ENCODE measurements at regions not wholly inside any gene's neighbourhood (a gene's known extent, or its start where the extent isn't known, plus 50 kb on each side); places are given as distances from the start of the nearest gene placed in this dataset.

DNA sequence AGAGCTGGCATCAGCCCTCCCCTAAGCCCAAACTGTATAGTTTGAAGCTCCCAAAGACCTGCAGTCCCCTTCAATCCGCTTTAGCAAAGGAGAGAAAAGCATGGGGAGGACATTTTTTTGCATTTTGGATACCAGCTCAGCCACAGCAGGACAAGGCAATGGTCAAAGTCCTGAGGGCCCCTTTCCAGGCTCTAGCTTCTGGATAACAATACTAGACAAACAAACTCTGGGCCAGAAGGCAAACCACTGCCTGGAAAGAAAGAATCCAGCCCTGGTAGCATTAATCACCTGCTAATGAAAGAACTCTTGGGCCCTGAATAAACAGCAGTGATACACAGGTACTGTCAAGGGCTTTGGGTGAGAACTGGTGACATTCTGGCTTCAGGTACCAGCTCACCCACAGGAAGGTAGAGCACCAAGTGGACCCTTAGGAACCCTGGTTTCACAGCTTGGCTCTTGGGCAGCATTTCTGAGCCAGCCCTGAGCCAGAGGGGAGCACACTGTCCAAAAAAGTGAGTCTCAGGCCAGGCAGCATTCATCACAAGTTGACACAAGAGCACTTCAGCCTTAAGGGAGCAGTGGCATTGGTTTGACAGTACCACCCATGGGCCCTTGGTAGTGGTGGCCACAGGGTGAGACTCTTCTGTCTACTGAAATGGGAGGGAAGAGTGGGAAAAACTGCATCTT, 62.5 kb downstream of the SPIN3 start:
- Histone ChIP-seq H3K4me2 (no peak overlapping the region), H3K27ac (no peak overlapping the region), H3K4me1 (no peaks in the 10 kb centered on the region), H3K9me3 (no peaks in the 10 kb centered on the region), H3K4me3 (no peak overlapping the region)
- WGBS (ENCODE audit: missing lambda C conversion rate), result 0% methylated on average over 1 of the region's 1 CpG
- DNase-seq (ENCODE audit: low read depth in 1 of 2, low spot score in 1 of 2) (no peak), FAIRE-seq (no peak), ATAC-seq (no peak)
- no peak for TF ChIP-seq HDAC2 (IDR thresholded peaks at IDR 0.05)
- TF ChIP-seq, protein P1, sequence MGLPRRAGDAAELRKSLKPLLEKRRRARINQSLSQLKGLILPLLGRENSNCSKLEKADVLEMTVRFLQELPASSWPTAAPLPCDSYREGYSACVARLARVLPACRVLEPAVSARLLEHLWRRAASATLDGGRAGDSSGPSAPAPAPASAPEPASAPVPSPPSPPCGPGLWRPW (IDR thresholded peaks at IDR 0.05), result no peak
- TF ChIP-seq, protein P2, sequence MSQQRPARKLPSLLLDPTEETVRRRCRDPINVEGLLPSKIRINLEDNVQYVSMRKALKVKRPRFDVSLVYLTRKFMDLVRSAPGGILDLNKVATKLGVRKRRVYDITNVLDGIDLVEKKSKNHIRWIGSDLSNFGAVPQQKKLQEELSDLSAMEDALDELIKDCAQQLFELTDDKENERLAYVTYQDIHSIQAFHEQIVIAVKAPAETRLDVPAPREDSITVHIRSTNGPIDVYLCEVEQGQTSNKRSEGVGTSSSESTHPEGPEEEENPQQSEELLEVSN (IDR thresholded peaks at IDR 0.05; ENCODE audit: borderline replicate concordance, low read depth), result no peak
- TF ChIP-seq MYC (IDR thresholded peaks at IDR 0.05; ENCODE audit: borderline replicate concordance, low read length), result no peak
- TF ChIP-seq PHF8 (IDR thresholded peaks at IDR 0.05; ENCODE audit: borderline replicate concordance, low read depth), result no peak
- TF ChIP-seq FOXS1 (CRISPR knock-in tag; IDR thresholded peaks at IDR 0.05), result no peak
- TF ChIP-seq CHD4 (IDR thresholded peaks at IDR 0.05; ENCODE audit: borderline replicate concordance), result no peak
- TF ChIP-seq, protein P3, sequence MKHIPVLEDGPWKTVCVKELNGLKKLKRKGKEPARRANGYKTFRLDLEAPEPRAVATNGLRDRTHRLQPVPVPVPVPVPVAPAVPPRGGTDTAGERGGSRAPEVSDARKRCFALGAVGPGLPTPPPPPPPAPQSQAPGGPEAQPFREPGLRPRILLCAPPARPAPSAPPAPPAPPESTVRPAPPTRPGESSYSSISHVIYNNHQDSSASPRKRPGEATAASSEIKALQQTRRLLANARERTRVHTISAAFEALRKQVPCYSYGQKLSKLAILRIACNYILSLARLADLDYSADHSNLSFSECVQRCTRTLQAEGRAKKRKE (CRISPR knock-in tag; IDR thresholded peaks at IDR 0.05; ENCODE audit: low read depth), result no peak
- TF ChIP-seq CBX2 (IDR thresholded peaks at IDR 0.05; ENCODE audit: borderline replicate concordance, low read depth), result no peak
- ChIA-PET CTCF (no interaction called here), POLR2A (no interaction called here)

DNA sequence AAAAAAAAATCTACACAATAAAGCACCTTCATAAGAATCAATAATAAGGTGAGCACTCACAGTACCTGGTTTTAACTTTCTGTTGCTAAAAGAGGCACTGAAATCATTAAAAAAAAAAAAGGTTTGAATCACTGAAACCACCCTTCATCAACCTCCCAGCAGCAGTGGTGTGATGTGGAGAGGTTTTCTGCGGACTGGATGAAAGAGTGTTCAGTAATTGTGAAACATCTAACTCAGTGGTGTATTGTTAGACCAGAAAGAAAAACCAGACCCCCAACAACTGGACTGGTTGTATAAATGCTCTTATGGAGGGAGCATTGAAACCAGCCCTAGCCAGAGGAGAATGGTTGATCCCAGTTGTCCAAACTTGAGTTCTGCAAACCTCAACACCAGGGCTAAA, 63.2 kb downstream of the SPIN3 start:
- DNase-seq (ENCODE audit: low read depth in 1 of 2, low spot score in 1 of 2) (no peak), ATAC-seq (no peak), FAIRE-seq (no peak)
- ChIA-PET CTCF (no interaction called here), POLR2A (no interaction called here)
- no peak overlapping the region for H3K4me2 ChIP-seq
- no peak overlapping the region for H3K4me3 ChIP-seq
- no peaks in the 10 kb centered on the region for H3K4me1 ChIP-seq
- TF ChIP-seq, protein P4, sequence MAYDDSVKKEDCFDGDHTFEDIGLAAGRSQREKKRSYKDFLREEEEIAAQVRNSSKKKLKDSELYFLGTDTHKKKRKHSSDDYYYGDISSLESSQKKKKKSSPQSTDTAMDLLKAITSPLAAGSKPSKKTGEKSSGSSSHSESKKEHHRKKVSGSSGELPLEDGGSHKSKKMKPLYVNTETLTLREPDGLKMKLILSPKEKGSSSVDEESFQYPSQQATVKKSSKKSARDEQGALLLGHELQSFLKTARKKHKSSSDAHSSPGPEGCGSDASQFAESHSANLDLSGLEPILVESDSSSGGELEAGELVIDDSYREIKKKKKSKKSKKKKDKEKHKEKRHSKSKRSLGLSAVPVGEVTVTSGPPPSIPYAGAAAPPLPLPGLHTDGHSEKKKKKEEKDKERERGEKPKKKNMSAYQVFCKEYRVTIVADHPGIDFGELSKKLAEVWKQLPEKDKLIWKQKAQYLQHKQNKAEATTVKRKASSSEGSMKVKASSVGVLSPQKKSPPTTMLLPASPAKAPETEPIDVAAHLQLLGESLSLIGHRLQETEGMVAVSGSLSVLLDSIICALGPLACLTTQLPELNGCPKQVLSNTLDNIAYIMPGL (CRISPR knock-in tag; IDR thresholded peaks at IDR 0.05; ENCODE audit: borderline replicate concordance), result no peak
- TF ChIP-seq RARB (CRISPR knock-in tag; IDR thresholded peaks at IDR 0.05), result no peak
- no peak for TF ChIP-seq ZNF302 (CRISPR knock-in tag; IDR thresholded peaks at IDR 0.05)
- no peak for TF ChIP-seq MAZ (IDR thresholded peaks at IDR 0.05; ENCODE audit: borderline replicate concordance, low read depth, low read length)
- TF ChIP-seq RAD21 (conservative IDR thresholded peaks at IDR 0.05 in 1 of 2, IDR thresholded peaks at IDR 0.05 in 1 of 2), result no peak
- TF ChIP-seq HEYL (CRISPR knock-in tag; IDR thresholded peaks at IDR 0.05), result no peak
- TF ChIP-seq EHF (CRISPR knock-in tag; IDR thresholded peaks at IDR 0.05), result no peak
- no peak for TF ChIP-seq KDM5A (IDR thresholded peaks at IDR 0.05)
- no peak for TF ChIP-seq HDAC2 (IDR thresholded peaks at IDR 0.05)
- TF ChIP-seq SREBF2 (IDR thresholded peaks at IDR 0.05), result no peak
- TF ChIP-seq NFE2L2 (conservative IDR thresholded peaks at IDR 0.05; ENCODE audit: low read length), result no peak
- TF ChIP-seq RFX5 (IDR thresholded peaks at IDR 0.05), result no peak
- no peak for TF ChIP-seq CHD4 (IDR thresholded peaks at IDR 0.05; ENCODE audit: borderline replicate concordance)
- no peak for TF ChIP-seq HOXB13 (CRISPR knock-in tag; IDR thresholded peaks at IDR 0.05; ENCODE audit: low read depth)
- TF ChIP-seq, protein P5, sequence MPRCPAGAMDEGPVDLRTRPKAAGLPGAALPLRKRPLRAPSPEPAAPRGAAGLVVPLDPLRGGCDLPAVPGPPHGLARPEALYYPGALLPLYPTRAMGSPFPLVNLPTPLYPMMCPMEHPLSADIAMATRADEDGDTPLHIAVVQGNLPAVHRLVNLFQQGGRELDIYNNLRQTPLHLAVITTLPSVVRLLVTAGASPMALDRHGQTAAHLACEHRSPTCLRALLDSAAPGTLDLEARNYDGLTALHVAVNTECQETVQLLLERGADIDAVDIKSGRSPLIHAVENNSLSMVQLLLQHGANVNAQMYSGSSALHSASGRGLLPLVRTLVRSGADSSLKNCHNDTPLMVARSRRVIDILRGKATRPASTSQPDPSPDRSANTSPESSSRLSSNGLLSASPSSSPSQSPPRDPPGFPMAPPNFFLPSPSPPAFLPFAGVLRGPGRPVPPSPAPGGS (IDR thresholded peaks at IDR 0.05), result no peak
- H3K9me3 ChIP-seq, result no peaks in the 10 kb centered on the region
- 0% methylated on average over 1 of the region's 1 CpG for WGBS (ENCODE audit: missing lambda C conversion rate)
- H3K27ac ChIP-seq, result no peak overlapping the region

All from A549 (cell line).